Endothelial cell of umbilical vein (primary cell): ENCODE measurements at regions not wholly inside any gene's neighbourhood (a gene's known extent, or its start where the extent isn't known, plus 50 kb on each side); places are given as distances from the start of the nearest gene placed in this dataset.

Source experiments
- BruUV-seq: library from RNA; stranded (reverse); fragments of 400-500 nt; replicated peaks from 2 replicates; lab custom pipeline; 2021; lab: Mats Ljungman, UMichigan
- CTCF ChIA-PET: fragments of 300-600, 350-600 bp; sonication (Branson Sonifier 250); formaldehyde crosslinking; loops from one replicate; lab custom pipeline; 2021; ENCODE audit warnings: antibody characterized with exemption, inconsistent platforms; lab: Charles Lee
- POLR2A ChIA-PET: fragments of 300-600, 350-600 bp; sonication (Branson Sonifier 250); formaldehyde crosslinking; loops from one replicate; lab custom pipeline; 2021; ENCODE audit warnings: antibody characterized with exemption, inconsistent platforms; lab: Charles Lee
- DNase-seq: peaks from one replicate; pipeline ENCODE4 v3.0.0-alpha.2; 2011; ENCODE audit warnings: low read depth, low spot score
- FAIRE-seq: peaks from 2 replicates; lab custom pipeline; 2011; peaks lifted over from hg19 to GRCh38; lab: Jason Lieb, UNC
- H2AFZ ChIP-seq: 2 replicates; pipeline ENCODE4 v1.6.0; 2012; ENCODE audit warnings: low read depth, low read length, control low read depth, inconsistent platforms
- H3K27ac ChIP-seq: 2 replicates; pipeline ENCODE4 v1.5.1; 2011; ENCODE audit warnings: low read depth, mild to moderate bottlenecking, control low read depth, low read length, moderate library complexity; ENCODE audit not compliant: insufficient read depth
- H3K27me3 ChIP-seq, 2 experiments: 2 replicates each; pipeline versions ENCODE4 v1.6.0 to v1.6.1; 2011; ENCODE audit warnings: low read length in 2 of 2, mixed read lengths in 1 of 2; ENCODE audit not compliant: control insufficient read depth in 2 of 2, insufficient read depth in 2 of 2
- H3K36me3 ChIP-seq, 2 experiments: 2 replicates in 1 of 2; 3 replicates in 1 of 2; pipeline ENCODE4 v1.5.1; 2011; ENCODE audit warnings: low read length in 2 of 2, mild to moderate bottlenecking in 1 of 2, moderate library complexity in 1 of 2; ENCODE audit not compliant: control insufficient read depth in 2 of 2, insufficient read depth in 2 of 2; ENCODE audit errors: extremely low read depth in 1 of 2
- H3K4me1 ChIP-seq: 3 replicates; pipeline ENCODE4 v1.5.1; 2011; ENCODE audit warnings: mild to moderate bottlenecking, low read length; ENCODE audit not compliant: control insufficient read depth, insufficient read depth; ENCODE audit errors: extremely low read depth
- H3K4me2 ChIP-seq: 2 replicates; pipeline ENCODE4 v1.6.1; 2011; ENCODE audit warnings: low read length, control low read depth, mixed read lengths; ENCODE audit not compliant: insufficient read depth
- H3K4me3 ChIP-seq, 3 experiments: fragments of 200-600 bp in 1 of 3; sonication (generic), shearing (Covaris generic) in 1 of 3; replicated peaks in 1 of 3; 2 replicates each; pipeline ENCODE4 v1.5.1; 2011 to 2016; ENCODE audit warnings: control low read depth in 3 of 3, low read length in 3 of 3, mild to moderate bottlenecking in 2 of 3, inconsistent platforms in 1 of 3, low read depth in 1 of 3, moderate library complexity in 1 of 3; ENCODE audit not compliant: insufficient read depth in 1 of 3
- H3K79me2 ChIP-seq: 2 replicates; pipeline ENCODE4 v1.6.0; 2012; ENCODE audit warnings: low read length, inconsistent platforms; ENCODE audit not compliant: control insufficient read depth, insufficient read depth
- H3K9ac ChIP-seq: replicated peaks from 2 replicates; pipeline ENCODE3; 2011; ENCODE audit warnings: low read length, control low read depth; ENCODE audit not compliant: insufficient read depth; ENCODE audit errors: extremely low read depth
- H3K9me1 ChIP-seq: replicated peaks from 3 replicates; pipeline ENCODE4 v1.6.0; 2011; ENCODE audit warnings: mild to moderate bottlenecking, low read length; ENCODE audit not compliant: control insufficient read depth, insufficient read depth; ENCODE audit errors: extremely low read depth
- H3K9me3 ChIP-seq: replicated peaks from 2 replicates; pipeline ENCODE4 v1.5.1; 2012; ENCODE audit warnings: low read length, inconsistent platforms; ENCODE audit not compliant: control insufficient read depth, insufficient read depth
- H4K20me1 ChIP-seq: replicated peaks from 2 replicates; pipeline ENCODE3; 2011; ENCODE audit warnings: mild to moderate bottlenecking, low read length; ENCODE audit not compliant: control insufficient read depth, insufficient read depth; ENCODE audit errors: extremely low read depth
- CTCF ChIP-seq, 2 donors: IDR thresholded peaks; 1 replicate in 1 of 2; 2 replicates in 1 of 2; pipeline ENCODE4 v1.5.1; 2011; ENCODE audit warnings: low read length in 2 of 2, mild to moderate bottlenecking in 2 of 2, moderate library complexity in 2 of 2, control low read depth in 1 of 2, inconsistent platforms in 1 of 2, low read depth in 1 of 2; ENCODE audit not compliant: insufficient read depth in 1 of 2; ENCODE audit errors: extremely low read depth in 1 of 2
- FOS ChIP-seq: IDR thresholded peaks from 2 replicates; pipeline ENCODE4 v1.6.1; 2011; ENCODE audit warnings: mild to moderate bottlenecking, low read length, moderate library complexity, borderline replicate concordance; ENCODE audit not compliant: insufficient read depth
- GATA2 ChIP-seq: IDR thresholded peaks from 2 replicates; pipeline ENCODE4 v1.7.0; 2011; ENCODE audit warnings: low read depth, mild to moderate bottlenecking, moderate library complexity, mixed read lengths, low read length; ENCODE audit not compliant: insufficient read length, insufficient read depth
- JUN ChIP-seq: IDR thresholded peaks from 2 replicates; pipeline ENCODE4 v1.6.1; 2011; ENCODE audit warnings: borderline replicate concordance, low read depth; ENCODE audit not compliant: insufficient read length, insufficient read depth
- MAX ChIP-seq: IDR thresholded peaks from 2 replicates; pipeline ENCODE4 v1.6.1; 2011; ENCODE audit not compliant: insufficient read depth, insufficient read length
- MYC ChIP-seq: IDR thresholded peaks from one replicate; pipeline ENCODE4 v1.6.1; 2011; ENCODE audit warnings: mild to moderate bottlenecking, low read depth, low read length
- POLR2A ChIP-seq: IDR thresholded peaks from 2 replicates; pipeline ENCODE4 v1.6.1; 2012; ENCODE audit warnings: low read depth, mild to moderate bottlenecking, control low read depth, low read length
- dilution Hi-C: fragments of 300-500 bp; cut with MboI; formaldehyde crosslinking; loops from one replicate; pipeline ENCODE4 v1.15.0; 2019; ENCODE audit warnings: low sequenced_read_pairs; ENCODE audit not compliant: extremely low pct_ligation_motif_present
- intact Hi-C: fragments of 100-400 bp; cut with micrococcal nuclease; formaldehyde crosslinking; loops from one replicate; pipeline ENCODE4 v1.10.0; 2022

GRCh38 chr15:91622235-91622634 is 231.3 kb upstream of the SLCO3A1 start:
- Histone ChIP-seq H3K9ac (no peak overlapping the region), H3K27ac (no peak overlapping the region), H3K9me3 (peaks cover 4% of the 10 kb centered on the region), H3K79me2 (no peaks in the 10 kb centered on the region), H3K36me3 (no peaks in the 10 kb centered on the region), H3K4me3 (no peak overlapping the region), H4K20me1 (no peaks in the 10 kb centered on the region), H3K4me1 (no peaks in the 10 kb centered on the region), H2AFZ (no peak overlapping the region), H3K27me3 (no peaks in the 10 kb centered on the region), H3K4me2 (no peak overlapping the region), H3K9me1 (no peaks in the 10 kb centered on the region)
- intact Hi-C loops: no loop called here
- DNase-seq (no peak), FAIRE-seq (no peak)
- dilution Hi-C loops: no loop called here
- ChIA-PET CTCF (no interaction called here), POLR2A (no interaction called here)
- TF ChIP-seq GATA2: no peak
- TF ChIP-seq JUN: no peak
- TF ChIP-seq MYC: no peak
- TF ChIP-seq MAX: no peak
- TF ChIP-seq CTCF (IDR thresholded peaks at IDR 0.05; ENCODE audit: extremely low read depth in 1 of 2, insufficient read depth in 1 of 2, low read depth in 1 of 2, low read length in 2 of 2): no peak
- no peak for TF ChIP-seq FOS
- no peak for TF ChIP-seq POLR2A
- no TSS peak for BruUV-seq
